ENCODE measurements at regions not wholly inside any gene's neighbourhood (a gene's known extent, or its start where the extent isn't known, plus 50 kb on each side); places are given as distances from the start of the nearest gene placed in this dataset.
"Not testable (repeated sequence)": the region's sequence is repeated elsewhere in the genome, so short reads cannot be mapped to it uniquely, and the experiment has no call there.

DNA sequence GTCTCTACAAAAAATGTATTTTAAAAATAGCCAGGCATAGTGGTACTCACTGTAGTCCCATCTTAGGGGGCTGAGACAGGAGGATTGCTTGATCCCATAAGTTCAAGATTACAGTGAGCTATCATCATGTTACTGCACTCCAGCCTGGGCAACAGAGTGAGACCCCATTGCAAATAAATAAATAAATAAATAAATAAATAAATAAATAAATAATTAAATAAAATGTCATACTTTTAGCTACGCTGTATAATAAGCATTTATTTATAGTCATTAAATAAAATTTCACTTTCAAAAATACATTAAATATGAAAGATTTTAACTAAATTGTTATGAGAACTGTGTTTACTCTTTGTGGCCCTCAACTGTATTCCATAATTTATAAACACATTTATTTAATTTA is 1124.2 kb downstream of the PCDH7 start:
- no peak for DNase-seq

DNA sequence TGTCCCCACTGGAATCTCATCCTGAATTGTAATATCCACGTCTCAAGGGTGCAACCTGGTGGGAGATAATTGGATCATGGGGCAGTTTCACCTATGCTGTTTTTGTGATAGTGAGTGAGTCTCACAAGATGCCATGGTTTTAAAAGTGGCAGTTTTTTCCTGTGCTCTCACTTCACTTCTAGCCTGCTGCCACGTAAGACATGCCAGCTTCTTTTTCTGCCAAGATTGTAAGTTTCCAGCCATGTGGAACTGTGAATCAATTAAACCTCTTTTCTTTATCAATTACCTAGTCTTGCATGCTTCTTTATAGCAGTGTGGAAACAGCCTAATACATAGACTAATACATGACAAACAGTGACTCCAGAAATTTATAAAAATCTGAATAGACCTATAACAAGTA is 1131.8 kb downstream of the PCDH7 start:
- DNase-seq: no peak

DNA sequence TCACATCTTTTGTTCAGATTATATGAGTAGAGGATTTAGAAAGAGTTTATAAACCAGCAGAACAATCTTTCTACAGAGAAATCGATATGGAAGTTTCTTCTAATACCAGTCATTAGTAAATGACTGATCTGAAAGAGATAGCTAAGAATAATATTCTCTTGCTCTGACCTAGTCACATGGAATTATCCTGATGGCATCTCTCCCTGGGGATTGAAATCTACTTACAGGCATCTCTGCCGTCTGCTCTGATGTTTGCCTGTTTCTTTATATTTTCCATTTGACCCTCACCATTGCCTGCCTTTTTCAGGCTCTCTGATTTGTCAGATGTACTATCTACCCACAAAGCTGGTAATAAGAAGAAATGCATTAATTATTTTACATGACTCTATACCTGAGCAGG is 1157.3 kb downstream of the PCDH7 start:
- no peak for DNase-seq

DNA sequence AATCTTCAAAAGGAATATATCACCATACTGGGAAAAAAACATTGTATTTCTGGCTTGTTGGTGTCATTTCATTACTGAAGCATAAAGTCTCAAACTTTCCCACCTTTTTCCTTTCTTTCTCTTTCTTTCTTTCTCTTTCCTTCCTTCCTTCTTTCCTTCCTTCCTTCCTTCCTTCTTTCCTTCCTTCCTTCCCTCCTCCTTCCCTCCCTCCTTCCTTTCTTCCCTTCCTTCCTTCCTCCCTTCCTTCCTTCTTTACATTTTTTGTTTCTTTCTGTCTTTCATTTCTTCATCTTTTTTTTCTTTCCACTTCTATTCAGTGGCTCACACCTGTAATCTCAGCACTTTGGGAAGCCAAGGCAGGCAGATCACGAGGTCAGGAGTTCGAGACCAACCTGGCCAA is 1160.7 kb downstream of the PCDH7 start:
- not testable (repeated sequence) for DNase-seq

DNA sequence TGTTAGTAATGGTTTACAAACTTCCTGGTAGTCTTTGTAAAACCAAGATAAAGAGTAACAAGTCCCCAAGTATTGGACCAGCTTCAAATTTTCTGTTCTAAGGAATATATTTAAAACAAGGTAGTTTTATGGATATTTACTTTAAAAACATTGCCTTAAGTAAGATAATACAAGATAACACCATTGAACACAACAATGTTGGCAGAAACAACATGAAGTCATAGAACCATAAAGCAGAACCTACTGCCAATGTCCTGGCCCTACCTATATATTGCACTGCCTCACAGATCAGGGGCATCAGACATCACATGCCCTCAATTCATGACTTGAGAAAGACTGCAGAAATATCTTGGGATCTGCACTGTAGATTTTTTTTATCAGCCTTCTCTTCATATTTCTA is 1176.2 kb downstream of the PCDH7 start:
- no peak for DNase-seq

DNA sequence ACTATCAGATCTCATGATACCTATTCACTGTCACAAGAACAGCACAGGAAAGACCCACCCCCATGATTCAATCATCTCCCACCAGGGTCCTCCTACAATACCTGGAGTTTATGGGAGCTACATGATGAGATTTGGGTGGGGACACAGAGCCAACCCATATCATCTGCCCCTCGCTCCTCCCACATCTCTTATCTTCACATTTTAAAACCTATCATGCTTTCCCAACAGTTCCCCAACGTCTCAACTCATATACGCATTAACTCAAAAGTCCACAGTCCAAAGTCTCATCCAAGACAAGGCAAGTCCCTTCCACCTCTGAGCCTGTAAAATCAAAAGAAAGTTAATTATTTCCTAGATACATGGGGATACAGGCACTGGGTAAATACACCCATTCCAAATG is 1185.2 kb downstream of the PCDH7 start:
- DNase-seq: no peak

DNA sequence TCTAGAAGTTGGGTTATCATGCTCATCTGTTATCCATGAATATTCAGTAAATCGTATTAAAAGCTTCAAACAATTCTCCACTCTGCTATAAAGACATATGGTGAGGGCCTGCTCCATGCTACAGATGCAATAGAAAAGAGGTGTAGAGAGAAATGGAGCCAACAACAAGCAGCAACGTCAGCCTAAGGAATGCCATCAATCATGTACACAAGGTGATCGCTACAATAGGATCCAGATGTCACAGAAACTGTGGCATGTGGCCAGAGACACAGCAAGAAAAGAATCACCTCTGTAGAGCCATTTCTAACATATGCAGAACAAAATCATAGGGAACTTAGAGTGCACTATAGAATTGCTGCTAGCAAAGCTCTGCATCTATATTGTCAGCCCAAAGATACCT is 1188.1 kb downstream of the PCDH7 start:
- no peak for DNase-seq

DNA sequence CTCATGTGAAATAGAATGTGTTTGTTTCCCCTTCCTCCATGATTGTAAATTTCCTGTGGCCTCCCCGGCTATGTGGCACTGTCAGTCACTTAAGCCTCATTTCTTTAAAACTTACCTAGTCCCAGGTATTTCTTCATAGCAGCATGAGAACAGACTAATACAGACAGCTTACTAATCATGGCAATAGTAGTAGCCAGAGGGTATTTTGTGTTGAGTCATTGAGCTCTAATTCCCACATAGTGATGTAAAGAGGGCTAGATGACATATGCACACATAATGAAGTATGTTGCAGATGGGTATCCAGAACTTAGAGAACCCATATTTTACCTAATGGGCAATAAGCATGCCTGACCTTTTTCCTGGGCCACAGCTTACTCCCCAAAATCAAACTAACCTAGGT is 1197.2 kb downstream of the PCDH7 start:
- no peak for DNase-seq

DNA sequence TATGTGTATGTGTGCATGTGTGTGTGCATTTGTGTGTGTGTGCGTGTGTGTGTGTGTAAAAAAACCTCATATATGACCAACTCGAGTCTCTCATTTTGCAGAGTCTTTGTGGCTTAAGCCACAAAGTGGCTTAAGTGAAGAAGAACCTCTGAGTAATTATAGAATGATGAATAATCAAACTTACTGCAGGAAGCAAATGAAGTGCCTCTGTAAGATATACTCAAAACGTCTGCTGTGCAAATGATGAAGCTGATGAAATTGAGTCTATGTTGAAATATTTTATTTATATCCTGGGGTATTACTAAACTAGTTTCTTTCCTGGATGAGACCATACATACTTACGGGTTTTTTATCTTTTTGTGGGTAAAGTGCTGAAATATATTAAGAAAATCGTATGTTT is 1198.7 kb downstream of the PCDH7 start:
- no peak for DNase-seq

DNA sequence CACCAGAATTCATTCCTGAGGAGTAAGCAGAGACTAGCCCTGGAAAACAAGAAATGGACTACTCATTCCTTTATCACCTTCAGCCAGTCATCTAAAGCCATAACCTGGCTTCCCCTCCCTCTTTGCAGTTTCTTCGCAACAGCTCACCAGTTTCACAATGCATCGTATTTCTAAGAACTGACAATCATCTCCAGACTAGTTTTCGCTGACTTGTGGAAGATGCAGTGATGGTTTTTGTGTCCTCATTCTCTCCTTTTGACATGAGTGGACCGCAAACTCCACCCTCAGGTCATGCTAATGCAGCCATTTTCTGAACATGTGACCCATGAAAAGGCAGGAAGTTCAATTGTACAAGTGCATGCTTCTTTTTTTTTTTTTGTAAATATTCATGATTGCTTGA is 1203.5 kb downstream of the PCDH7 start:
- no peak for DNase-seq

DNA sequence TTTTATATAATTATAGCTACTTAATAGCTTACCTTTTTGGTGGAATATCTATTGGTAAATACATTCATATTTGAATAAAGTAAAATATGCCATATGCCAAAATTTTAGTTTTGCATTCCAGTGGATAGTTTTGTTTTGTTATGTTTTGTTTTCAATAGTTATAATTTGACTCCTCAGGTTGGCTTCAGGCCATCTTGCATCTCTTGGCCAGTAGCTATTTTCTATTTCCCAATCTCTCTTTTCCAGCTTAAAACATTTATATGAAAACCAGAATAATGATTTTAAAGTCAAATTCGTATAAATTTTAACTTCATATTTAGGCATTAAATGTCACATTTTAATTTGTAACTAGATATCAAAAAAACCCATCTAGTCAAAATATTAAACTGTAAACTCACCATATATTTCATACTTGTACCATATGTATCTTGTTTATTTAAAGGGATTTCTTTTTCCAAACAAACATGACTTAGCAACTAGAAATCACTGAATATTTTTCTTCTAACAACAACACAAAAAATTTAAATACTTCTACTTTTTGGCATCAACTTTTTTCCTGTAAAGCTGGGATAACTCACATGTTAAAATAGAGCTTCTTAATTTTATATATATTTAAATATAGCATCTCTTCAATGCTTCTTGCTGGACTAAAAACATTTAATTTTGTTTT is 1209.6 kb downstream of the PCDH7 start:
- DNase-seq: no peak

DNA sequence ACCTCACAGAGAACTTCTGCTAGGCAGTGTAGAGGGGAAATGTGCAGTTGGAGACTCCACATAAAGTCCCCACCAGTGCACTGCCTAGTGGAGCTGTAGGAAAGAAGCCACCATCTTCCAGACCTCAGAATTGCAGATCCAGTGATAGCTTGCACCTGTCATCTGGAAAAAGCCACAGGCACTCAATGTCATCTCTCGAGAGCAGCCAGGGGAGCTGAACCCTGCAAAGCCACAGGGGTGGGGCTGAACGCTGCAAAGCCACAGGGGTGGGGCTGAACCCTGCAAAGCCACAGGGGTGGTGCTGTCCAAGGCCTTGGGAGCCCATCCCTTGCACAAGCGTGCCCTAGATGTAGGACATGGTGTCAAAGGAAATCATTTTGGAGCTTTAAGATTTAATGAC is 1226.3 kb downstream of the PCDH7 start:
- no peak for DNase-seq

DNA sequence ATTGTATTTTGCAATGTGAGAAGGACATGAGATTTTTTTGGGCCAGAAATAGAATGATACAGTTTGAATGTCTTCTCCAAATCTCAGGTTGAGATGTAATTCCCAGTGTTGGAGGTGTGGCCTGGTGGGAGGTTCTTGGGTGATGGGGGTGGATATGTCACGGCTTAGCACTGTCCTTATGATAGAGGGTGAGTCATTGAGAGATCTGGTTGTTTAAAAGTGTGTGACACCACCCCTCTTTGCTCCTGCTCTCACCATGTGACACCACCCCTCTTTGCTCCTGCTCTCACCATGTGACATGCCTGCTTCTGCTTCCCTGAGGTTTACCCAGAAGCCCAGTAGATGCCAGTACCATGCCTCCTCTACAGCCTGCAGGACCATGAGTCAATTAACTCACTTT is 1226.9 kb downstream of the PCDH7 start:
- no peak for DNase-seq

DNA sequence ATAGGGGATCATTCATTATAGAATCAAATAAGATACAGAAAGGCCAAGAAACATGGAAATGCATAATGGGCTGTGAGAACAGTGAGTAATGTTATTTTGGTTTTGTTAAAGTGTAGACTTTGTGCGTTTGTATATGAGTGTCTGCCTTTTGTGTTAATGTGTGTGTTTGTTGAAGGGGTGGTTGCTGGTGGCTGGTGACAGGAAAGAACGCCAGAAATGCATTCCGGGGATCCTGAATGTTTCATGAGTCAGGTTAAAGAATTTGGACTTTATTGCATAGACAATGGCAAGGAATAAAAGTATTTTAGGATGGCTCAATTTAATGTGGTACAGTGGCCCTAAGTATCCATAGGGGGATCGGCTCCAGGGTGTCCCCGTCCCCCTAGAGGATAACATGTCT is 1228.9 kb downstream of the PCDH7 start:
- DNase-seq: no peak

DNA sequence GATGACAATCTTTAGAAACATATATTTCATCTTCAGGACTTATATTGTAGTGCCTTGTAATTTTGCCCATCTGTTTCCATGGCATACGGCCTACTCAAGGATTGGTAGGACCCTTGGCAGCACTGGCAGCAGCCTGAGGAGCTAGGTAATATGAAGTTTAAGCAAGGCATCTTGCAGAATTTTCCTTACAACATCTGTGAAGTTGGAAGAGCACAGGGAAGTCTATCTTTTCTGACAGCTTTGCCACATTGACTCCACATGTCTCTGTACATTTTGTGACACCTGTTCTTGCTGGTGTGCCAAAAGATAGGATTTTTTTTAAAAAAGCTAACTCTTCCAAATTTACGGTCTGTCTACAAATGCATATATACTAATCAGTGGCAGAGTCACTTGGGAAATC is 1235.2 kb downstream of the PCDH7 start:
- no peak for DNase-seq

DNA sequence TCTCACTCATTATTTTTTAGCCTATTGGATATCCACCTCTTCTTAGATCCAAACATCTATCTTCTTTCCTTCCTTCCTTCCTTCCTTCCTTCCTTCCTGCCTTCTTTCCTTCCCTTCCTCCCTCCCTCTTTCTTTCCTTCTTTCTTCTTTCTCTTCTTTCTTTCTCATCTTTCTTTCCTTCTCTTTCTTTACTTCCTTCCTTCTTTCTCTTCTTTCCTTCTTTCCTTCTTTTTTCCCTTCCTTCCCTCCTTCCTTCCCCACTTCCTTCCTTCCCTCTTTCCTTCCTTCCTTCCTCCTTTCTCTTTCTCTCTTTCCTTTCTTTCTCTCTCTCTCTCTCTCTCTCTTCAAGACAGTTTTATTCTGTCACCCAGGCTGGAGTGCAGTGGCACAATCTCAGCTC is 1239.8 kb downstream of the PCDH7 start:
- DNase-seq: no peak

DNA sequence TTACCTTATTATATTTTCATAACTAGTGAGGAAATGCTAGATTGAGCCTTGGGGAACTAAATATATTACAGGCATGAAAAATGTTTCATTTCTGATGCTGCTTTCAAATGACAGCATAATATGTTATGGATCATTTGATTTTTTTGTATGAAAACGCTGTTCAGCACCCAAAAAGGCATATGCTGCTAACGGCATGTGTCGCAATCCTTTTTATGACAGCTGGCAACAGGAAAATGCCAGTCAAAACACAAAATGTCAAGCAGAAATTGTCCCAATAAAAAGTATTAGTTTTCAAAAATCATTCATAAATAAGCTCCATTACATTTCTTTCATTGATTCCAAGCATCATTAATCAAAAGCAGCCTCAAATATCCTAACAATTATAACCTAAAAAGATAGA is 1244.5 kb downstream of the PCDH7 start:
- DNase-seq: no peak

DNA sequence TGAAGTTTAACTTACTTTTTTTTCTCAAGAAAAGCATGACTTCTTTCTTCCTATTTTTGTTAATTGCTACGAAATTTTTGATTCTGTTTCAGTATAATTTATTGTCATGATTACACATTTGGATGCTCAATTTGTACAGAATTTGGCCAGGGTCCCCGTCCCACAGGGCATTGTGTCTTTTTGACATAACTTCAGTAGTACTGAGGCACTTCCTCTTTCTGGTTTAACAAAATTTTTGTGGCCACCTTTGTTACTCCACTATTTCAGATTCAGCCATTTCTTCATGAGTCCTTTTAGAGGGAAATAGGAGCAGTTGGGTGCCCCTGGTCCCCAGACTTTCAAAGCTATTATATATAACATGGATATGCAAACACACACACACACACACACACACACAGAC is 1248.7 kb downstream of the PCDH7 start:
- no peak for DNase-seq

DNA sequence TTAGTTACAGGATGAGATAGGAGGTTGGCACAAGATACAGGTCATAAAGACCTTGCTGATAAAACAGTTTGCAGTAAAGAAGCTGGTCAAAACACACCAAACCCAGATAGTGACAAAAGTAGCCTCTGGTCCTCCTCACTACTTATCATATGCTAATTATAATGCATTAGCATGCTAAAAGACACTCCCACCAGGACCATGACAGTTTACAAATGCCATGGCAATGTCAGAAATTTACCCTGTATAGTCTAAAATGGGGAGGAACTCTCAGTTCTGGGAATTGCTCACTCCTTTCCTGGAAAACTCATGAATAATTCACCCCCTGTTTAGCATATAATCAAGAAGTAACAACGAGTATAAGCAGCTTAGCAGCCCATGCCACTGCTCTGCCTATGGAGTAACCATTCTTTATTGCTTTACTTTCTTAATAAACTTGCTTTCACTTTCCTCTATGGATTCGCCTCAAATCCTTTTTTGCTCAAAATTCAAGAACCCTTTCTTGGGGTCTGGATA is 1254.4 kb downstream of the PCDH7 start:
- no peak for DNase-seq

DNA sequence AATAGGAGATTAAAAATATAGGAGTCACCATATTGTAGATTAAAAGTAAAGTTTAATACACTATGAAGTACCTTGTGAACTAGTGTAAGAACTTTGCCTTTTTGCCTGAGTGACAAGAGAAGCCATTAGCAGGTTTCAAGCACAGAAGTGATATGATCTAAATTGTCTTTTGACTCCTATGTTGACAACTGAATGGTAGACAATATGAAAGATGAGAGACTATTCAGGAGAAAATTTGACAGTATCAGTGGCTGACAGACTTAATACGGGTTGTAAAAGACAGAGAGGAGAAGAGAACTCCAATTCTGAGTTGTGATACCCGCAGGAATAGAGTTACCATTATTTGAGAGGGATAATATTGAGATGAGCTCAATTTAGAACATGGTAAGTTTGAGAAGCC is 1259.8 kb downstream of the PCDH7 start:
- no peak for DNase-seq

DNA sequence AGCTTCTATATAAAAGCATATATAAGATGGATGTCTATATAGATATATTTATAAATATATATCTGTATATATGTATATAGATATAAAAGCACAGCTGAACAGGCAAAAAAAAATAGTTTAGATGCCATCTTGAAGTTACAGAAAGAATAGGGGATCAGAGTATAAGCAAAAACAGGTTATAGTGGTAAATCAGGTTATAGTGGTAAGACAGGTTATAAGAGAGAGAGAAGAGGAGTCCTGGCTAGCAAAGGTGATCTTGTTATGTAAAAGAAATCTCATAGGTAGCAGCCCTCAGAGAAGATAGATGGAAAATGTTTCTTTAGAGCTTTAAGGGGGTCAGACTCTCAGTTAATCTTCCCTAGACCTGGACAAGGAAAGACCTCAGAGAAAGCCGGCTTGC is 1263.1 kb downstream of the PCDH7 start:
- DNase-seq: no peak

DNA sequence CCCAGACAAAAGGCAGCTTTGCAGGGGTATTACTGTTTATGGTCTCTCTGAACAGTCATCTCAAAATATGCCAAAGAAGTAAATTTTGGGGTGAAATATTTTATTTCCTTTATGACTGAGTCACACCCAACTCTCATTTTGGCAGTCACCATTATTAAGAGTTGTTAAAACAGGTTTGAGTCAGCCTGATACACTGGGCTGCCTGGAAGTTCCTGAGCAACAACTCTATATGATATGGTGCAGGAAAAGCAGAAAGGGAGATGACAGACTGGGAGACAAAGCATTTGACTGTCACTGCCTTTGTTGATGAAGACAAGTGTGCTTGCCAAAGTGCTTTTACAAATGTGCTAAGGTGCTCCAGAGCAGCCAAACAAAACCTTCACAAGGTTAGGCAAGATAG is 1263.5 kb downstream of the PCDH7 start:
- no peak for DNase-seq

DNA sequence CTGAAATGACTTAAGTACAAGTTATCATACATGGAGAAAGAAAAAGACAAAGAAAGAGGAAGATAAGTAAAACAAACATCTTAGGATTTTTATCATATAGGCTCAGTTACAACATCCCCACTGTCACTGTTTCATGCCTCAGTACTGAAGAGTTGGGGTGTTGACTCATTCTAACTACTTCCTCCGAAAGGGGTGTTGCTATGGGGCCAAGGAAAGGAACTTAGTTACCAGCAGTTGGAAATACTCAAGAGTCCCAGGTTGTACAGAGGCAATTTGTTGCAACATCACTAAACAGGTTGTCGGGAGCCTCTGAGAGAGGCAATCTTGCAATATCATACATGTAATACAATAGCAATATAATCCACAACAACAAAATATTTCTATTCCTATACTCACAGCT is 1264.7 kb downstream of the PCDH7 start:
- peak; percentile 21 for DNase-seq

DNA sequence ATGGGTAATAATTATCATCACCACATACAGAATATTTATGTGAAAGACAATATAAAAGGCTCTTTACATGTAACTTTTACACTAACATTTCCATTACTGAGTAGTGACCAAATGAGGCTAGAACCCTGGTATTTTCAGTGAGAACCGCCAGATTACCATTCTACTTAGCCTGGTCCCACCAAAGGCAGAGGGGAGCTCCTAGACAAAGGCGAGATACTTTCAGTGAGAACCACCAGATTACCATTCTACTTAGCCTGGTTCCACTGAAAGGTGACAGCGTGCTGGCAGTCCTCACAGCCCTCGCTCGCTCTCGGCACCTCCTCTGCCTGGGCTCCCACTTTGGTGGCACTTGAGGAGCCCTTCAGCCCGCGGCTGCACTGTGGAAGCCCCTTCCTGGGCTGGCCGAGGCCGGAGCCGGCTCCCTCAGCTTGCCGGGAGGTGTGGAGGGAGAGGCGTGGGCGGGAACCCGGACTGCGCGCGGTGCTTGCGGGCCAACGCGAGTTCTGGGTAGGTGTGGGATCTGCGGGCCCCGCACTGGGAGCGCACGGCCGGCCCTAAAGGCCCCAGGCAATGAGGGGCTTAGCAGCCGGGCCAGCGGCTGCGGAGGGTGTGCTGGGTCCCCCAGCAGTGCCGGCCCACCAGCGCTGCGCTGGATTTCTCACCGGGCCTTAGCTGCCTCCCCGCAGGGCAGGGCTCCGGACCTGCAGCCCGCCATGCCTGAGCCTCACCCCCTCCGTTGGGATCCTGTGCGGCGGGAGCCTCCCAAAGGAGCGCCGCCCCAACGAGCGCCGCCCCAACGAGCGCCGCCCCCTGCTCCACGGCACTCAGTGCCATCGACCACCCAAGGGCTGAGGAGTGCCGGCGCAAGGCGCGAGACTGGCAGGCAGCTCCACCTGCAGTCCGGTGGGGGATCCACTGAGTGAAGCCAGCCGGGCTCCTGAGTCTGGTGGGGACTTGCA is 1276.1 kb downstream of the PCDH7 start:
- no peak for DNase-seq
